ENCODE measurements at regions not wholly inside any gene's neighbourhood (a gene's known extent, or its start where the extent isn't known, plus 50 kb on each side); places are given as distances from the start of the nearest gene placed in this dataset.

DNA sequence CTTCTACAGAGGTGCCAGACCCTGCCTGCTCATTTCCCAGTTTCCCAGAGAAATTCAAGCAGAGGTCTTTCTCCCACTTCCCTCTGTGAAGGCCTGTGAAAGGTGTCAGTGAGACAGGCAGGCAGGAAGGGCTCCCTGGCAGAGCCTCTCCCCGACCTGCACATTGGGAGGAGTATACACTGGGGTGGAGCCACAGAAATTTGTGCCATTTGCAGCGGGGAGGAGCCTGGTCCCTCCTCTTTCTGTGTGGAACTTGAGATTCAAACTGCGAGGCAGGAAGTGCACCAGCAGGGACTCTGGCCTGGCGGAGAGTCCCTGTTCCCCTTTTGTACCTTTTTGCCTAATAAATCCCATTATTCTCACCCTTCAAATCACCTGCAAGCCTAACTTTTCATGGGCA lies 54.6 kb upstream of the OPN4 start:
- no peak for TF ChIP-seq POLR2A (IDR thresholded peaks at IDR 0.05)
- TF ChIP-seq, protein P1, sequence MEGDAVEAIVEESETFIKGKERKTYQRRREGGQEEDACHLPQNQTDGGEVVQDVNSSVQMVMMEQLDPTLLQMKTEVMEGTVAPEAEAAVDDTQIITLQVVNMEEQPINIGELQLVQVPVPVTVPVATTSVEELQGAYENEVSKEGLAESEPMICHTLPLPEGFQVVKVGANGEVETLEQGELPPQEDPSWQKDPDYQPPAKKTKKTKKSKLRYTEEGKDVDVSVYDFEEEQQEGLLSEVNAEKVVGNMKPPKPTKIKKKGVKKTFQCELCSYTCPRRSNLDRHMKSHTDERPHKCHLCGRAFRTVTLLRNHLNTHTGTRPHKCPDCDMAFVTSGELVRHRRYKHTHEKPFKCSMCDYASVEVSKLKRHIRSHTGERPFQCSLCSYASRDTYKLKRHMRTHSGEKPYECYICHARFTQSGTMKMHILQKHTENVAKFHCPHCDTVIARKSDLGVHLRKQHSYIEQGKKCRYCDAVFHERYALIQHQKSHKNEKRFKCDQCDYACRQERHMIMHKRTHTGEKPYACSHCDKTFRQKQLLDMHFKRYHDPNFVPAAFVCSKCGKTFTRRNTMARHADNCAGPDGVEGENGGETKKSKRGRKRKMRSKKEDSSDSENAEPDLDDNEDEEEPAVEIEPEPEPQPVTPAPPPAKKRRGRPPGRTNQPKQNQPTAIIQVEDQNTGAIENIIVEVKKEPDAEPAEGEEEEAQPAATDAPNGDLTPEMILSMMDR (IDR thresholded peaks at IDR 0.05) = no peak

Data from heart left ventricle (tissue), 13 donors.